BLaER1 (cell line): ENCODE measurements at regions not wholly inside any gene's neighbourhood (a gene's known extent, or its start where the extent isn't known, plus 50 kb on each side); places are given as distances from the start of the nearest gene placed in this dataset.
"Not testable (repeated sequence)": the region's sequence is repeated elsewhere in the genome, so short reads cannot be mapped to it uniquely, and the experiment has no call there.

ENCODE experiments used
- H3K27ac ChIP-seq: shearing (Covaris generic); formaldehyde crosslinking; 2 replicates; pipeline ENCODE4 v1.8.1; 2022
- H3K27me3 ChIP-seq: shearing (Covaris generic); formaldehyde crosslinking; 2 replicates; pipeline ENCODE4 v1.8.1; 2022
- H3K36me3 ChIP-seq: shearing (Covaris generic); formaldehyde crosslinking; 2 replicates; pipeline ENCODE4 v1.8.1; 2022
- H3K4me1 ChIP-seq: shearing (Covaris generic); formaldehyde crosslinking; 2 replicates; pipeline ENCODE4 v1.8.1; 2022
- H3K4me2 ChIP-seq: shearing (Covaris generic); formaldehyde crosslinking; 2 replicates; pipeline ENCODE4 v1.8.1; 2022
- H3K4me3 ChIP-seq: shearing (Covaris generic); formaldehyde crosslinking; 2 replicates; pipeline ENCODE4 v1.8.1; 2022
- H3K9ac ChIP-seq: shearing (Covaris generic); formaldehyde crosslinking; 2 replicates; pipeline ENCODE4 v1.8.1; 2022
- H3K9me3 ChIP-seq: shearing (Covaris generic); formaldehyde crosslinking; 2 replicates; pipeline ENCODE4 v1.8.1; 2022
- H4K20me1 ChIP-seq: shearing (Covaris generic); formaldehyde crosslinking; 2 replicates; pipeline ENCODE4 v1.8.1; 2022
- Cebpa-rat ChIP-seq: shearing (Covaris generic); IDR thresholded peaks from 2 replicates; pipeline ENCODE4 v1.8.1; 2022

- Histone ChIP-seq H3K4me3 (no peak overlapping the region), H3K27ac (no peak overlapping the region), H3K36me3 (no peaks in the 10 kb centered on the region), H3K9ac (no peak overlapping the region), H3K27me3 (no peaks in the 10 kb centered on the region), H3K4me2 (no peak overlapping the region), H4K20me1 (no peaks in the 10 kb centered on the region), H3K4me1 (no peaks in the 10 kb centered on the region), H3K9me3 (peaks cover 31% of the 10 kb centered on the region)
- no peak for TF ChIP-seq Cebpa-rat
Measured at GRCh38 chr6:159642995-159643394, 50.0 kb downstream of the SOD2 start.

- Histone ChIP-seq H3K9me3 (peaks cover 36% of the 10 kb centered on the region), H3K9ac (no peak overlapping the region), H3K4me3 (no peak overlapping the region), H3K27me3 (no peaks in the 10 kb centered on the region), H3K36me3 (no peaks in the 10 kb centered on the region), H3K27ac (no peak overlapping the region), H3K4me1 (no peaks in the 10 kb centered on the region), H4K20me1 (no peaks in the 10 kb centered on the region), H3K4me2 (no peak overlapping the region)
- TF ChIP-seq Cebpa-rat = no peak
Measured at GRCh38 chr6:159642481-159642880, 50.6 kb downstream of the SOD2 start.

DNA sequence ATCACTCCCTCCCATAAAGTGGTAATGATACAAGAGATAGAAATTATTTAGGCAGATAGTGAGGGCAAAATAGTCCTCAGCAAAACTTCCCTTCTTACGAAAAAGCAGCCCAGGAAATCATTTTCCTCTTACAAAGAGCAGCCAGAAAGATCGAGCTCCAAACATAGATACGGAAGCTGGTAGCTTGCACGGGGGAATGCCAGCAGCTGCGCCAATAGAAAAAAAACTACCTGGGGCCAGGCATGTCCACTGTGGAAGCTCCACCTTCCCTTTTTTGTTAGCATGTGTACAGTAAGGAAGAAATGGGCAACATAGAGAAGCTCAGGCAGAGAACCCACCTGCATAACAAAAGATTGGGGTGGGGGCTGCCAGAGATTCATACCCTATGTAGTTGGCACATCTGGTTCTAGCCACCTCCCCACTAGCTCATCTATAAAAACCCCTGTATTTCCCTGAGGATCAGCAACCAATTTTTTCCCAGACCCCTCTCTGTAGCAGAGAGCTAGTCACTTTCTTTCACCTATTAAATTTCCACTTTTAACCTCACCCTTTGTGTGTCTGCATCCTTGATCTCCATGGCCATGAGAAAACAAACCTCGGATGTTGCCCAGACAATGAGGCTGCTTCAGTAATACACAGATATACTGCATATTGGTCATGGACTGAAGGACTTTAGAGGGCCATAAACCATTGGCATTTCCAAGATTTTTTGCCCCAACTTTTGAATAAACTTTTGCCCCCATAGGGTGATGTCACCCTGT lies 52.1 kb downstream of the SOD2 start:
- no peaks in the 10 kb centered on the region for H4K20me1 ChIP-seq
- no peak overlapping the region for H3K4me2 ChIP-seq
- H3K36me3 ChIP-seq = no peaks in the 10 kb centered on the region
- H3K4me1 ChIP-seq = no peaks in the 10 kb centered on the region
- no peak overlapping the region for H3K27ac ChIP-seq
- H3K9me3 ChIP-seq = peaks cover 36% of the 10 kb centered on the region
- no peak overlapping the region for H3K4me3 ChIP-seq
- no peak overlapping the region for H3K9ac ChIP-seq
- H3K27me3 ChIP-seq = no peaks in the 10 kb centered on the region
- TF ChIP-seq Cebpa-rat = no peak

GRCh38 chr6:159640322-159640721 lies 52.7 kb downstream of the SOD2 start:
- no peaks in the 10 kb centered on the region for H3K4me1 ChIP-seq
- H3K4me2 ChIP-seq = no peak overlapping the region
- H3K27ac ChIP-seq = no peak overlapping the region
- no peaks in the 10 kb centered on the region for H3K27me3 ChIP-seq
- no peaks in the 10 kb centered on the region for H4K20me1 ChIP-seq
- no peaks in the 10 kb centered on the region for H3K36me3 ChIP-seq
- no peak overlapping the region for H3K9ac ChIP-seq
- peaks cover 36% of the 10 kb centered on the region for H3K9me3 ChIP-seq
- H3K4me3 ChIP-seq = no peak overlapping the region
- no peak for TF ChIP-seq Cebpa-rat

DNA sequence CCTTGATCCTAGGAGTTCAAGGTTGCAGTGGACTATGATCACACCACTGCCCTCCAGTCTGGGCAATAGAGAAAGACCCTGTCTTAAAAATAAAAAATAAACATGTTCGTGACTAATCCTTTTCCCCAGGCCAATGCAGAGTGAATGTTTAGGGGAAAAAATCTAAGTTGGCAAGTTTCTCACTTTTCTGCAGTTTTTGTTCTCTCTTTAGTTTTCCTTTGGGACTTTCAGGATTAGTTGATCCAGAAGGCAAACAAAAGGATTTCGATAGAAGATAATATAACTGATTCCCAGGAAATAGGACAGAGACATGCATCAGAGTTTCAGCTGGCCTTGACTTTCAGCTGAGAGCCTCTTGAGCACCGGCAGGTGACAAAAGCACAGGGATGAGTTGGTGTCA lies 53.3 kb downstream of the SOD2 start:
- no peak overlapping the region for H3K9ac ChIP-seq
- H3K27ac ChIP-seq = no peak overlapping the region
- no peaks in the 10 kb centered on the region for H3K4me1 ChIP-seq
- no peaks in the 10 kb centered on the region for H4K20me1 ChIP-seq
- no peak overlapping the region for H3K4me2 ChIP-seq
- H3K9me3 ChIP-seq = peaks cover 36% of the 10 kb centered on the region
- TF ChIP-seq Cebpa-rat = no peak
- no peaks in the 10 kb centered on the region for H3K27me3 ChIP-seq
- H3K36me3 ChIP-seq = no peaks in the 10 kb centered on the region
- no peak overlapping the region for H3K4me3 ChIP-seq

GRCh38 chr6:159633196-159633595 lies 59.8 kb downstream of the SOD2 start:
- Histone ChIP-seq H3K27me3 (no peaks in the 10 kb centered on the region), H3K4me3 (no peak overlapping the region), H3K27ac (no peak overlapping the region), H3K4me2 (no peak overlapping the region), H3K4me1 (no peaks in the 10 kb centered on the region), H3K9me3 (peaks cover 7% of the 10 kb centered on the region), H3K36me3 (no peaks in the 10 kb centered on the region), H4K20me1 (no peaks in the 10 kb centered on the region), H3K9ac (no peak overlapping the region)
- no peak for TF ChIP-seq Cebpa-rat

DNA sequence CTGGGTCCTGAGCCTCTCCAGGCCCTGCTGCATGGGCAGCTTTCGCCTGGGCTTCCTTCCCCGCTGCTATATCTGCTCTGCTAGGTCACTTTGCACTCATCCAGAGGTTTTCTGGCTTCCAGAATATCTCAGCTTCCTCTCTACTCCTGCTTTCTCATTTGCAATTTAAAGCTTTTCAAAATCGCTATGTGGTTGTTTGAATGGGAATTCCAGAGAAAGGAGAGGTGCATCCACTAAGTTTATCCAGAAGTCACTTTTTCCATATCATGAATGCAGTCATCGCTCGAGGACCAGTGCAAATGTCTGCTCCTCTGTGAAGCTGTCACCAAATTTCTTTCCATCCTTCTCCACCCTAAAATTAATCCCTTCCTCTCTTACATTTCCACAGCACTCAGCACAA lies 61.2 kb downstream of the SOD2 start:
- Histone ChIP-seq H3K9me3 (no peaks in the 10 kb centered on the region), H4K20me1 (no peaks in the 10 kb centered on the region), H3K36me3 (no peaks in the 10 kb centered on the region), H3K4me1 (no peaks in the 10 kb centered on the region), H3K4me3 (no peak overlapping the region), H3K27me3 (no peaks in the 10 kb centered on the region), H3K4me2 (no peak overlapping the region), H3K9ac (no peak overlapping the region), H3K27ac (no peak overlapping the region)
- no peak for TF ChIP-seq Cebpa-rat

DNA sequence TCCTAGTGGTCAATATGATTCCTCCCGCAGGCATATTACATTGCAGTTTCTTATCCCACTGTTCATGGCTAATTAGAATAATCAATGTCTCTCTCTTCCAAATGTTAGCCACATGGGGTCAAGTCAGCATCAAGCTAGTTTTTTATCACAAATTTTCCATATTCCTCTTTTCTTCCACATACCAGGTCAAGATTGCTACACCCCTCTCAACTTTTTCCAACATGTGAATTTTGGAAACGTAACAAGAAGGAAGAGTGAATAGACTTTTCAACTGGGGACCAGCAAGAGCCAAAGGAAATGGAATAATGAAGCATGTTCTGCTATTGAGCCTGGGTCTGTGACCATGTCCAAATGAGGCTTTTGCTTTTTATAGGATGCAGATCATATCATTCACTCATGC lies 65.1 kb downstream of the SOD2 start:
- no peak overlapping the region for H3K9ac ChIP-seq
- H3K4me3 ChIP-seq = no peak overlapping the region
- no peaks in the 10 kb centered on the region for H3K36me3 ChIP-seq
- no peaks in the 10 kb centered on the region for H3K9me3 ChIP-seq
- H3K4me2 ChIP-seq = no peak overlapping the region
- no peaks in the 10 kb centered on the region for H4K20me1 ChIP-seq
- no peaks in the 10 kb centered on the region for H3K4me1 ChIP-seq
- H3K27me3 ChIP-seq = no peaks in the 10 kb centered on the region
- no peak for TF ChIP-seq Cebpa-rat
- no peak overlapping the region for H3K27ac ChIP-seq

DNA sequence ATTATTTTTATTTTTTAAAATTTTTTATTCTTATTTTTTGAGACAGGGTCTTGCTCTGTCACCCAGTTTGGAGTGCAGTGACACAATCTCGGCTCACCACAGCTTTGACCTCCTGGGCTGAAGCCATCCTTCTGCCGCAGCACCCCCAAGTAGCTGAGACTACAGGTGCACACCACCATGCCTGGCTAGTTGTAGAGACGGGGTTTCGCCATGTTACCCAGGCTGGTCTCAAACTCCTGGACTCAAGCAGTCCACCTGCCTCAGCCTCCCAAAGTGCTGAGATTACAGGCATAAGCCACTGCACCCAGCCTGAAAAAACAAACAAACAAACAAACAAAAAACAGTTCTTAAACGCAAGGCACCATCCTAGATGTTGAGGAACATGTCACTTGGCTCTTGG lies 66.5 kb downstream of the SOD2 start:
- H3K27me3 ChIP-seq, H4K20me1 ChIP-seq, H3K9ac ChIP-seq, H3K4me1 ChIP-seq, H3K9me3 ChIP-seq, H3K4me3 ChIP-seq, H3K27ac ChIP-seq, H3K4me2 ChIP-seq, H3K36me3 ChIP-seq: not testable (repeated sequence)

- H3K9me3 ChIP-seq = no peaks in the 10 kb centered on the region
- no peaks in the 10 kb centered on the region for H3K36me3 ChIP-seq
- no peak overlapping the region for H3K4me3 ChIP-seq
- H3K4me1 ChIP-seq = no peaks in the 10 kb centered on the region
- no peak overlapping the region for H3K27ac ChIP-seq
- H3K9ac ChIP-seq = no peak overlapping the region
- TF ChIP-seq Cebpa-rat = no peak
- no peaks in the 10 kb centered on the region for H3K27me3 ChIP-seq
- no peak overlapping the region for H3K4me2 ChIP-seq
- H4K20me1 ChIP-seq = no peaks in the 10 kb centered on the region
Measured at GRCh38 chr6:159623156-159623555, 69.9 kb downstream of the SOD2 start.

- Histone ChIP-seq H3K9ac (no peak overlapping the region), H3K9me3 (peaks cover 9% of the 10 kb centered on the region), H4K20me1 (no peaks in the 10 kb centered on the region), H3K4me3 (no peak overlapping the region), H3K4me2 (no peak overlapping the region), H3K27me3 (no peaks in the 10 kb centered on the region), H3K4me1 (peaks cover 13% of the 10 kb centered on the region), H3K36me3 (no peaks in the 10 kb centered on the region), H3K27ac (no peak overlapping the region)
- TF ChIP-seq Cebpa-rat = no peak
Measured at GRCh38 chr6:159620947-159621346, 72.1 kb downstream of the SOD2 start.
